ENCODE measurements at regions not wholly inside any gene's neighbourhood (a gene's known extent, or its start where the extent isn't known, plus 50 kb on each side); places are given as distances from the start of the nearest gene placed in this dataset.

- peak; percentile 20 to 32 for DNase-seq (ENCODE audit: low read depth in 2 of 2)
These were observed 389.3 kb upstream of the DMAC1 start for GRCh38 chr9:8188723-8189407.

GRCh38 chr9:8186560-8186959 lies 387.0 kb upstream of the DMAC1 start:
- DNase-seq (ENCODE audit: low read depth in 2 of 2), result no peak

GRCh38 chr9:8183618-8184017 lies 384.0 kb upstream of the DMAC1 start:
- DNase-seq (ENCODE audit: low read depth in 2 of 2), result no peak

- no peak for DNase-seq (ENCODE audit: low read depth in 2 of 2)
These were observed 379.9 kb upstream of the DMAC1 start for GRCh38 chr9:8179381-8180053.

GRCh38 chr9:8172000-8172399 lies 372.4 kb upstream of the DMAC1 start:
- DNase-seq (ENCODE audit: low read depth in 2 of 2), result no peak

- no peak for DNase-seq (ENCODE audit: low read depth in 2 of 2)
These were observed 369.4 kb upstream of the DMAC1 start for GRCh38 chr9:8168916-8169438.

- DNase-seq (ENCODE audit: low read depth in 2 of 2), result no peak
These were observed 361.2 kb upstream of the DMAC1 start for GRCh38 chr9:8160787-8161186.

- no peak for DNase-seq (ENCODE audit: low read depth in 2 of 2)
These were observed 359.0 kb upstream of the DMAC1 start for GRCh38 chr9:8158574-8158973.

- DNase-seq (ENCODE audit: low read depth in 2 of 2), result no peak
These were observed 358.2 kb upstream of the DMAC1 start for GRCh38 chr9:8157683-8158324.

GRCh38 chr9:8156346-8156745 lies 356.8 kb upstream of the DMAC1 start:
- DNase-seq (ENCODE audit: low read depth in 2 of 2), result no peak

- no peak for DNase-seq (ENCODE audit: low read depth in 2 of 2)
These were observed 356.1 kb upstream of the DMAC1 start for GRCh38 chr9:8155706-8156105.

- no peak for DNase-seq (ENCODE audit: low read depth in 2 of 2)
These were observed 344.1 kb upstream of the DMAC1 start for GRCh38 chr9:8143677-8144076.

- DNase-seq (ENCODE audit: low read depth in 2 of 2), result no peak
These were observed 341.0 kb upstream of the DMAC1 start for GRCh38 chr9:8140557-8140956.

GRCh38 chr9:8139756-8140155 lies 340.2 kb upstream of the DMAC1 start:
- DNase-seq (ENCODE audit: low read depth in 2 of 2), result no peak

GRCh38 chr9:8136477-8136876 lies 336.9 kb upstream of the DMAC1 start:
- DNase-seq (ENCODE audit: low read depth in 2 of 2), result no peak

- no peak for DNase-seq (ENCODE audit: low read depth in 2 of 2)
These were observed 335.1 kb upstream of the DMAC1 start for GRCh38 chr9:8134635-8135034.

- DNase-seq (ENCODE audit: low read depth in 2 of 2), result no peak
These were observed 334.0 kb upstream of the DMAC1 start for GRCh38 chr9:8133606-8134005.

GRCh38 chr9:8115570-8115969 lies 316.0 kb upstream of the DMAC1 start:
- peak in 1 of 2 donors; percentile 6 for DNase-seq (ENCODE audit: low read depth in 2 of 2)

- no peak for DNase-seq (ENCODE audit: low read depth in 2 of 2)
These were observed 315.2 kb upstream of the DMAC1 start for GRCh38 chr9:8114826-8115225.

GRCh38 chr9:8106362-8106761 lies 306.8 kb upstream of the DMAC1 start:
- DNase-seq (ENCODE audit: low read depth in 2 of 2), result no peak

- DNase-seq (ENCODE audit: low read depth in 2 of 2), result no peak
These were observed 302.0 kb upstream of the DMAC1 start for GRCh38 chr9:8101607-8102006.

- no peak for DNase-seq (ENCODE audit: low read depth in 2 of 2)
These were observed 296.5 kb upstream of the DMAC1 start for GRCh38 chr9:8096091-8096490.

GRCh38 chr9:8095672-8096086 lies 296.1 kb upstream of the DMAC1 start:
- DNase-seq (ENCODE audit: low read depth in 2 of 2), result no peak
